GM19438 (cell line): ENCODE measurements at regions not wholly inside any gene's neighbourhood (a gene's known extent, or its start where the extent isn't known, plus 50 kb on each side); places are given as distances from the start of the nearest gene placed in this dataset.
"Not testable (repeated sequence)": the region's sequence is repeated elsewhere in the genome, so short reads cannot be mapped to it uniquely, and the experiment has no call there.

Source experiments
- ATAC-seq: cut with Tn5 transposase; IDR thresholded peaks from one replicate; pipeline ENCODE4 v1.9.1; 2021; ENCODE audit warnings: low read depth; ENCODE audit not compliant: unreplicated experiment

GRCh38 chrX:114028907-114029662, 554.8 kb upstream of the HTR2C start:
- ATAC-seq, result no peak

GRCh38 chrX:114017086-114017485, 566.8 kb upstream of the HTR2C start:
- no peak for ATAC-seq

GRCh38 chrX:114015966-114016365, 567.9 kb upstream of the HTR2C start:
- ATAC-seq, result no peak

- no peak for ATAC-seq
These were observed 577.2 kb upstream of the HTR2C start for GRCh38 chrX:114006664-114007063.

GRCh38 chrX:113996781-113997180, 587.1 kb upstream of the HTR2C start:
- ATAC-seq, result no peak

- ATAC-seq, result not testable (repeated sequence)
These were observed 592.2 kb upstream of the HTR2C start for GRCh38 chrX:113991720-113992119.

GRCh38 chrX:113990669-113991068, 593.2 kb upstream of the HTR2C start:
- not testable (repeated sequence) for ATAC-seq

- not testable (repeated sequence) for ATAC-seq
These were observed 595.5 kb upstream of the HTR2C start for GRCh38 chrX:113988315-113988935.

- no peak for ATAC-seq
These were observed 597.5 kb upstream of the HTR2C start for GRCh38 chrX:113986427-113986826.

- ATAC-seq, result no peak
These were observed 601.1 kb upstream of the HTR2C start for GRCh38 chrX:113982766-113983165.

- ATAC-seq, result no peak
These were observed 602.9 kb upstream of the HTR2C start for GRCh38 chrX:113980953-113981352.

- ATAC-seq, result no peak
These were observed 606.0 kb upstream of the HTR2C start for GRCh38 chrX:113977887-113978286.

GRCh38 chrX:113975441-113975840, 608.4 kb upstream of the HTR2C start:
- ATAC-seq, result no peak

GRCh38 chrX:113974881-113975280, 609.0 kb upstream of the HTR2C start:
- ATAC-seq, result no peak

GRCh38 chrX:113973706-113974105, 610.2 kb upstream of the HTR2C start:
- ATAC-seq, result no peak

GRCh38 chrX:113966791-113967190, 617.1 kb upstream of the HTR2C start:
- ATAC-seq, result no peak

- ATAC-seq, result no peak
These were observed 621.5 kb upstream of the HTR2C start for GRCh38 chrX:113962343-113962742.

- no peak for ATAC-seq
These were observed 623.8 kb upstream of the HTR2C start for GRCh38 chrX:113959912-113960626.

- ATAC-seq, result no peak
These were observed 627.0 kb upstream of the HTR2C start for GRCh38 chrX:113956936-113957335.

- ATAC-seq, result no peak
These were observed 629.6 kb upstream of the HTR2C start for GRCh38 chrX:113954297-113954696.

GRCh38 chrX:113950081-113950678, 633.7 kb upstream of the HTR2C start:
- ATAC-seq, result no peak
